GM18499 (cell line): ENCODE measurements at regions not wholly inside any gene's neighbourhood (a gene's known extent, or its start where the extent isn't known, plus 50 kb on each side); places are given as distances from the start of the nearest gene placed in this dataset.

ENCODE experiments used
- ATAC-seq: cut with Tn5 transposase; IDR thresholded peaks from one replicate; pipeline ENCODE4 v1.9.1; 2021; ENCODE audit warnings: moderate number of reproducible peaks; ENCODE audit not compliant: insufficient read depth, unreplicated experiment

GRCh38 chr7:41756650-41757182 is 53.8 kb upstream of the INHBA start:
- ATAC-seq = no peak

- ATAC-seq = no peak
These were observed 52.2 kb upstream of the INHBA start for GRCh38 chr7:41755096-41755495.

- no peak for ATAC-seq
These were observed 51.2 kb upstream of the INHBA start for GRCh38 chr7:41754046-41754445.
